ENCODE measurements at regions not wholly inside any gene's neighbourhood (a gene's known extent, or its start where the extent isn't known, plus 50 kb on each side); places are given as distances from the start of the nearest gene placed in this dataset.

GRCh38 chr6:11317885-11318771 lies 85.7 kb upstream of the NEDD9 start (continued):
- no peak for TF ChIP-seq RNF219 (CRISPR knock-in tag; IDR thresholded peaks at IDR 0.05)
- no peak for TF ChIP-seq SNAI1 (CRISPR knock-in tag; IDR thresholded peaks at IDR 0.05; ENCODE audit: borderline replicate concordance)
- no peak for TF ChIP-seq DR1 (CRISPR knock-in tag; IDR thresholded peaks at IDR 0.05)
- TF ChIP-seq ZBTB8A (CRISPR knock-in tag; IDR thresholded peaks at IDR 0.05; ENCODE audit: borderline replicate concordance, low read depth): no peak
- TF ChIP-seq RELA (CRISPR knock-in tag; IDR thresholded peaks at IDR 0.05): no peak
- TF ChIP-seq HNF4G (IDR thresholded peaks at IDR 0.05; ENCODE audit: borderline replicate concordance, low read depth, low read length): peak; percentile 87
- peak; percentile 61; the same call in 1 of the 2 replicates for TF ChIP-seq HNF4G (CRISPR knock-in tag; IDR thresholded peaks at IDR 0.05; ENCODE audit: borderline replicate concordance, low read depth)
- no peak for TF ChIP-seq GTF3A (CRISPR knock-in tag; conservative IDR thresholded peaks at IDR 0.05)
- peak; percentile 48; the same call in 1 of the 2 replicates for TF ChIP-seq KDM2A (CRISPR knock-in tag; IDR thresholded peaks at IDR 0.05; ENCODE audit: borderline replicate concordance, low read depth)
- peak; percentile 86 for TF ChIP-seq BCL6 (CRISPR knock-in tag; IDR thresholded peaks at IDR 0.05)
- TF ChIP-seq POLR2AphosphoS5 (IDR thresholded peaks at IDR 0.05; ENCODE audit: low read depth, low read length): no peak; the same call in 1 of the 2 replicates
- peak; percentile 41; the same call in 1 of the 2 replicates for TF ChIP-seq SIX1 (CRISPR knock-in tag; IDR thresholded peaks at IDR 0.05; ENCODE audit: borderline replicate concordance)
- no peak for TF ChIP-seq USF2 (IDR thresholded peaks at IDR 0.05; ENCODE audit: low read depth, low read length)
- TF ChIP-seq USF2 (CRISPR knock-in tag; IDR thresholded peaks at IDR 0.05; ENCODE audit: borderline replicate concordance): no peak
- TF ChIP-seq XRCC5 (optimal IDR thresholded peaks at IDR 0.05; ENCODE audit: low read length): no peak
- TF ChIP-seq ZBED4 (CRISPR knock-in tag; IDR thresholded peaks at IDR 0.05; ENCODE audit: borderline replicate concordance): no peak
- TF ChIP-seq ELF4 (CRISPR knock-in tag; IDR thresholded peaks at IDR 0.05; ENCODE audit: borderline replicate concordance): 0 out of 2 replicates have a peak, but pooled peaks have one; percentile 55
- TF ChIP-seq ZNF850 (CRISPR knock-in tag; conservative IDR thresholded peaks at IDR 0.05): no peak
- no peak for TF ChIP-seq ZNF264 (CRISPR knock-in tag; IDR thresholded peaks at IDR 0.05)

Measured in HepG2 (cell line).